IMR-90 (cell line): ENCODE measurements at regions not wholly inside any gene's neighbourhood (a gene's known extent, or its start where the extent isn't known, plus 50 kb on each side); places are given as distances from the start of the nearest gene placed in this dataset.

Experiments used
- ATAC-seq: fragments of 200-7000 bp; cut with Tn5 transposase; 2 replicates; pipeline ENCODE4 v1.9.1; 2020; ENCODE audit warnings: low read depth, mild to moderate bottlenecking, moderate library complexity
- BruUV-seq: library from RNA; stranded (reverse); fragments of 400-500 nt; replicated peaks from 2 replicates; lab custom pipeline; 2021; lab: Mats Ljungman, UMichigan
- CTCF ChIA-PET: fragments of 300-600 bp; formaldehyde crosslinking; extraction: SDS; loops from one replicate; lab custom pipeline; 2021; ENCODE audit warnings: antibody characterized with exemption; lab: Yijun Ruan, JAX
- POLR2A ChIA-PET: fragments of 300-600 bp; sonication (Branson Sonifier 250); formaldehyde crosslinking; loops from one replicate; lab custom pipeline; 2022; ENCODE audit warnings: antibody characterized with exemption; ENCODE audit not compliant: unreplicated experiment; lab: Charles Lee
- DNase-seq: peaks from one replicate; pipeline ENCODE4 v3.0.0; 2013
- H2AFZ ChIP-seq: replicated peaks from 2 replicates; pipeline ENCODE3; 2013; ENCODE audit warnings: low read length, mild to moderate bottlenecking; ENCODE audit not compliant: poor library complexity
- H2AK5ac ChIP-seq: 2 replicates; pipeline ENCODE4 v1.6.1; 2013; ENCODE audit warnings: low read depth, low read length, inconsistent platforms
- H2AK9ac ChIP-seq: replicated peaks from 2 replicates; pipeline ENCODE3; 2013; ENCODE audit warnings: mild to moderate bottlenecking, low read depth, low read length, moderate library complexity; ENCODE audit not compliant: poor library complexity
- H2BK120ac ChIP-seq: 2 replicates; pipeline ENCODE4 v1.6.1; 2013; ENCODE audit warnings: low read depth, low read length, inconsistent platforms
- H2BK15ac ChIP-seq: 3 replicates; pipeline ENCODE4 v1.6.1; 2013; ENCODE audit warnings: low read depth, low read length, inconsistent platforms
- H2BK20ac ChIP-seq: 2 replicates; pipeline ENCODE4 v1.6.1; 2013; ENCODE audit warnings: low read depth, mild to moderate bottlenecking, inconsistent platforms, low read length, moderate library complexity
- H2BK5ac ChIP-seq: 2 replicates; pipeline ENCODE4 v1.6.1; 2013; ENCODE audit warnings: mild to moderate bottlenecking, low read depth, low read length, inconsistent platforms; ENCODE audit not compliant: poor library complexity, severe bottlenecking
- H3K14ac ChIP-seq: replicated peaks from 2 replicates; pipeline ENCODE4 v1.6.1; 2013; ENCODE audit warnings: low read depth, low read length, inconsistent platforms
- H3K18ac ChIP-seq: 2 replicates; pipeline ENCODE4 v1.6.1; 2013; ENCODE audit warnings: low read depth, low read length, control low read depth
- H3K23ac ChIP-seq: 2 replicates; pipeline ENCODE4 v1.6.1; 2013; ENCODE audit warnings: low read depth, low read length, inconsistent platforms
- H3K27ac ChIP-seq: 2 replicates; pipeline ENCODE4 v1.5.1; 2013; ENCODE audit warnings: mild to moderate bottlenecking, control low read depth, low read length; ENCODE audit not compliant: insufficient read depth
- H3K27me3 ChIP-seq: 2 replicates; pipeline ENCODE4 v1.6.1; 2013; ENCODE audit warnings: low read length; ENCODE audit not compliant: control insufficient read depth, insufficient read depth
- H3K36me3 ChIP-seq: 2 replicates; pipeline ENCODE4 v1.6.1; 2013; ENCODE audit warnings: low read length, mixed read lengths; ENCODE audit not compliant: control insufficient read depth, insufficient read depth
- H3K4ac ChIP-seq: 2 replicates; pipeline ENCODE4 v1.6.1; 2013; ENCODE audit warnings: low read depth, low read length, inconsistent platforms
- H3K4me1 ChIP-seq: 2 replicates; pipeline ENCODE4 v1.6.1; 2013; ENCODE audit warnings: low read length, mixed read lengths; ENCODE audit not compliant: control insufficient read depth, insufficient read depth
- H3K4me2 ChIP-seq: 2 replicates; pipeline ENCODE4 v1.6.1; 2013; ENCODE audit warnings: low read depth, mild to moderate bottlenecking, control low read depth, low read length, moderate library complexity
- H3K4me3 ChIP-seq: 2 replicates; pipeline ENCODE4 v1.5.1; 2013; ENCODE audit warnings: low read depth, mild to moderate bottlenecking, control low read depth, low read length, moderate library complexity; ENCODE audit not compliant: insufficient read depth
- H3K56ac ChIP-seq: 2 replicates; pipeline ENCODE4 v1.6.1; 2013; ENCODE audit warnings: low read length, inconsistent platforms; ENCODE audit not compliant: insufficient read depth; ENCODE audit errors: extremely low read depth
- H3K79me1 ChIP-seq, 2 experiments: 2 replicates each; pipeline ENCODE4 v1.6.1; 2013; ENCODE audit warnings: low read length in 2 of 2, inconsistent platforms in 1 of 2, low read depth in 1 of 2
- H3K9ac ChIP-seq: 2 replicates; pipeline ENCODE4 v1.6.1; 2013; ENCODE audit warnings: low read depth, low read length, control low read depth
- H3K9me1 ChIP-seq: 2 replicates; pipeline ENCODE4 v1.6.1; 2013; ENCODE audit warnings: low read length, inconsistent platforms; ENCODE audit not compliant: insufficient read depth
- H3K9me3 ChIP-seq: 2 replicates; pipeline ENCODE4 v1.6.1; 2013; ENCODE audit warnings: low read length; ENCODE audit not compliant: control insufficient read depth, insufficient read depth
- H4K20me1 ChIP-seq: 2 replicates; pipeline ENCODE4 v1.6.1; 2013; ENCODE audit warnings: low read length, inconsistent platforms; ENCODE audit not compliant: insufficient read depth
- H4K5ac ChIP-seq: 2 replicates; pipeline ENCODE4 v1.6.1; 2013; ENCODE audit warnings: mild to moderate bottlenecking, low read depth, low read length, control low read depth
- H4K8ac ChIP-seq, 2 experiments: 2 replicates each; pipeline ENCODE4 v1.6.1; 2013; ENCODE audit warnings: low read depth in 2 of 2, low read length in 2 of 2, control low read depth in 1 of 2, inconsistent platforms in 1 of 2
- H4K91ac ChIP-seq: 2 replicates; pipeline ENCODE4 v1.6.1; 2013; ENCODE audit warnings: low read depth, low read length, inconsistent platforms; ENCODE audit not compliant: insufficient read depth
- BHLHE40 ChIP-seq: fragments of 150-350 bp; IDR thresholded peaks from 2 replicates; pipeline ENCODE4 v1.6.1; 2016; ENCODE audit warnings: mild to moderate bottlenecking, low read depth, low read length
- NFE2L2 ChIP-seq: fragments of 150-350 bp; IDR thresholded peaks from 2 replicates; pipeline ENCODE4 v1.6.1; 2016; ENCODE audit warnings: low read depth, mild to moderate bottlenecking, low read length
- RCOR1 ChIP-seq: IDR thresholded peaks from 2 replicates; pipeline ENCODE4 v1.6.1; 2012; ENCODE audit warnings: mild to moderate bottlenecking, low read length, improper control_type of control experiment; ENCODE audit not compliant: insufficient replicate concordance
- RFX5 ChIP-seq: IDR thresholded peaks from 2 replicates; pipeline ENCODE4 v1.8.0; 2012; ENCODE audit warnings: low read depth, mild to moderate bottlenecking, low read length, moderate library complexity
- WGBS, 2 experiments: methylation state at CpG; one replicate each; pipeline versions ENCODE4 v1.1.5 to v1.1.7; 2013; ENCODE audit warnings: missing lambda C conversion rate in 2 of 2; ENCODE audit not compliant: insufficient read length in 1 of 2; ENCODE audit errors: extremely low coverage in 2 of 2; 5-methylcytosine and 5-hydroxymethylcytosine counted together
- dilution Hi-C: fragments of 300-500 bp; cut with HindIII; formaldehyde crosslinking; loops from one replicate; pipeline ENCODE4 v1.14.3; 2018; ENCODE audit warnings: low sequenced_read_pairs; ENCODE audit not compliant: unreplicated experiment
- in situ Hi-C: fragments of 300-500 bp; cut with MboI; formaldehyde crosslinking; loops from 3 replicates; pipeline ENCODE4 v1.14.3; 2019; ENCODE audit warnings: low sequenced_read_pairs, inconsistent platforms, mixed read lengths
- intact Hi-C: fragments of 100-400 bp; cut with micrococcal nuclease; formaldehyde crosslinking; loops from 2 replicates; pipeline ENCODE4 v1.10.0; 2022
- TF ChIP-seq, protein P1 (sequence below): fragments of 150-350 bp; IDR thresholded peaks from 2 replicates; pipeline ENCODE4 v1.6.1; 2016; ENCODE audit warnings: low read depth, mild to moderate bottlenecking, low read length, moderate library complexity, borderline replicate concordance

DNA sequence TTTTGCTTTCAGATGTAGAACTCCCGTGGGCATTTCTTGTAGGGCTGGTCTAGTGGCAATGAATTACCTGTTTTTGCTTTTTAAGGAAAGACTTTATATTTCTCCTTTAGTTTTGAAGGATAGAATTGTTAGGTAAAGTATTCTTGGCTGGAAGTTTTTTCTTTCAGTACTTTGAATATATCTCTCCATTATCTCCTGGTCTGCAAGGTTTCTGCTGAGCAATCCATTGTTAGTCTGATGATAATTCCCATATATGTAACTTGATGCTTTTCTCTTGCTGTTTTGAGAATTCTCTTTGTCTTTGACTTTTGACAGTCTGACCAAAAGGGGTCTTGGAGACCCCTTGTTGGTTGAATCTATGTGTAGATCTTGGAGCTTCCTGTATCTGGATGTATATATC, 198.1 kb downstream of the TMEM167A start:
- no peak overlapping the region for H4K8ac ChIP-seq
- no peak overlapping the region for H4K91ac ChIP-seq
- H3K23ac ChIP-seq, result no peak overlapping the region
- no peak overlapping the region for H3K9ac ChIP-seq
- POLR2A ChIA-PET, result no interaction called here
- no peak overlapping the region for H3K18ac ChIP-seq
- H2AFZ ChIP-seq, result no peak overlapping the region
- no peak overlapping the region for H2AK5ac ChIP-seq
- WGBS, 2 experiments, result no CpG with 5 or more reads among the region's 1 CpG
- H3K9me3 ChIP-seq, result peaks cover 5% of the 10 kb centered on the region; the same call in 1 of the 2 replicates
- TF ChIP-seq, protein P1, sequence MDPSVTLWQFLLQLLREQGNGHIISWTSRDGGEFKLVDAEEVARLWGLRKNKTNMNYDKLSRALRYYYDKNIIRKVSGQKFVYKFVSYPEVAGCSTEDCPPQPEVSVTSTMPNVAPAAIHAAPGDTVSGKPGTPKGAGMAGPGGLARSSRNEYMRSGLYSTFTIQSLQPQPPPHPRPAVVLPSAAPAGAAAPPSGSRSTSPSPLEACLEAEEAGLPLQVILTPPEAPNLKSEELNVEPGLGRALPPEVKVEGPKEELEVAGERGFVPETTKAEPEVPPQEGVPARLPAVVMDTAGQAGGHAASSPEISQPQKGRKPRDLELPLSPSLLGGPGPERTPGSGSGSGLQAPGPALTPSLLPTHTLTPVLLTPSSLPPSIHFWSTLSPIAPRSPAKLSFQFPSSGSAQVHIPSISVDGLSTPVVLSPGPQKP, result no peak
- TF ChIP-seq NFE2L2 (no peak), RFX5 (no peak), RCOR1 (no peak), BHLHE40 (no peak)
- CTCF ChIA-PET, result no interaction called here
- H2BK120ac ChIP-seq, result no peak overlapping the region
- no peaks in the 10 kb centered on the region for H3K4me1 ChIP-seq
- no peak overlapping the region for H3K14ac ChIP-seq
- H3K27ac ChIP-seq, result no peak overlapping the region
- dilution Hi-C loops, result no loop called here
- no peak overlapping the region for H4K5ac ChIP-seq
- no peak overlapping the region for H2BK5ac ChIP-seq
- BruUV-seq, result no TSS peak
- no peaks in the 10 kb centered on the region for H3K36me3 ChIP-seq
- H2BK20ac ChIP-seq, result no peak overlapping the region
- H3K79me1 ChIP-seq, result no peaks in the 10 kb centered on the region
- intact Hi-C loops, result no loop called here
- H2AK9ac ChIP-seq, result no peak overlapping the region
- no peak overlapping the region for H3K56ac ChIP-seq
- no peak overlapping the region for H2BK15ac ChIP-seq
- no peaks in the 10 kb centered on the region for H3K27me3 ChIP-seq
- DNase-seq (no peak), ATAC-seq (no peak)
- H3K4ac ChIP-seq, result no peak overlapping the region
- H4K20me1 ChIP-seq, result no peaks in the 10 kb centered on the region
- H3K9me1 ChIP-seq, result no peaks in the 10 kb centered on the region
- in situ Hi-C loops, result no loop called here
- H3K4me2 ChIP-seq, result no peak overlapping the region
- H3K4me3 ChIP-seq, result no peak overlapping the region
